ENCODE measurements at regions not wholly inside any gene's neighbourhood (a gene's known extent, or its start where the extent isn't known, plus 50 kb on each side); places are given as distances from the start of the nearest gene placed in this dataset.

DNA sequence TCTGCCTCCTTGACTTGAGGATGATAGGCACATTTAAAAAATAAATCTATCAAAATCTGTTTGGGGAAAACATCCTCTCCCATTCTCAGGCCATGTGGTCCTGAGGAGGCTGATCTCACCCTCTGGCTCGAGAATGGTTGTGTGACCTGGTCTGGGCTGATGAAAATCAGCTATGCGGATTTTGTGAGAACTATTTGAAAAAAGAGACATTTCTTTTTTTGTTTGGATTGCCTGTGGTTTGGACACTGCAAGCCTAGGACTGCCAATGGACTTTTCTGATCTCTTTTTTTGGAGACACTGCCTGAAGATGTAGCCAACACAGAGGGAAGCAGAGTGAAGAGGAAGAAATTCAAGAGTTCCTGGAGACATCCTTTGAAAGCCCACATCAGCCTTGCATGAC, 145.9 kb downstream of the HS3ST3B1 start:
- Histone ChIP-seq H3K9me3 (ENCODE audit: insufficient read depth, low read length) (no peaks in the 10 kb centered on the region), H3K4me2 (ENCODE audit: low read length) (no peak overlapping the region), H3K4me1 (ENCODE audit: low read length) (no peaks in the 10 kb centered on the region), H3K79me2 (ENCODE audit: low read length) (no peaks in the 10 kb centered on the region), H4K20me1 (ENCODE audit: insufficient read depth, low read length) (no peaks in the 10 kb centered on the region), H3K4me3 (ENCODE audit: low read length) (no peak overlapping the region), H3K27me3 (ENCODE audit: low read depth, low read length) (no peaks in the 10 kb centered on the region), H3K27ac (ENCODE audit: low read length) (no peak overlapping the region), H3K36me3 (replicated peaks; ENCODE audit: low read depth, low read length) (no peaks in the 10 kb centered on the region), H2AFZ (ENCODE audit: low read depth, low read length) (no peak overlapping the region), H3K9ac (ENCODE audit: low read length) (no peak overlapping the region)
- TF ChIP-seq EZH2phosphoT487 (IDR thresholded peaks at IDR 0.05; ENCODE audit: low read depth) (no peak), CTCF (IDR thresholded peaks at IDR 0.05; ENCODE audit: low read depth, low read length) (no peak)

DNA sequence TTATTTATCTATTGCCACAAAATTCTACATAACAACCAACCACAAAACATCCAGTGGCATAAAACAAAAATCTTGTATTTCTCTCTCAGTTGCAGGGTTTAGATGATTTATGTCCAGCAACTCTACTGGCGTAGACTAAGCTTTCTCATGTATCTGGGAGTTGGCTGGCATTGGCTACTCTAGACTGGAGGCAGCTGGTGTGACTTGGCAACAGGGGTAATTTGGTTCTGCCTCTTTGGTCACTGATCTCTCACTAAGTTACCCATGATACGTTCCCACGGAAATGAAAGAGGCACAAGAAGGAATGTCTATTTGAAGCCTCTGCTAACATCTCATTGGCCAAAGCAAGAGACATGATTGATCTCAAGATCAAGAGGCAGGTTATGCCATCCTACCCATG, 144.0 kb downstream of the HS3ST3B1 start:
- Histone ChIP-seq H3K4me1 (ENCODE audit: low read length) (no peaks in the 10 kb centered on the region), H3K4me3 (ENCODE audit: low read length) (no peak overlapping the region), H3K27ac (ENCODE audit: low read length) (no peak overlapping the region), H3K9me3 (ENCODE audit: insufficient read depth, low read length) (no peaks in the 10 kb centered on the region), H2AFZ (ENCODE audit: low read depth, low read length) (no peak overlapping the region), H4K20me1 (ENCODE audit: insufficient read depth, low read length) (no peaks in the 10 kb centered on the region), H3K27me3 (ENCODE audit: low read depth, low read length) (no peaks in the 10 kb centered on the region), H3K4me2 (ENCODE audit: low read length) (no peak overlapping the region), H3K36me3 (replicated peaks; ENCODE audit: low read depth, low read length) (no peaks in the 10 kb centered on the region), H3K79me2 (ENCODE audit: low read length) (no peaks in the 10 kb centered on the region), H3K9ac (ENCODE audit: low read length) (no peak overlapping the region)
- TF ChIP-seq EZH2phosphoT487 (IDR thresholded peaks at IDR 0.05; ENCODE audit: low read depth) (no peak), CTCF (IDR thresholded peaks at IDR 0.05; ENCODE audit: low read depth, low read length) (no peak)

DNA sequence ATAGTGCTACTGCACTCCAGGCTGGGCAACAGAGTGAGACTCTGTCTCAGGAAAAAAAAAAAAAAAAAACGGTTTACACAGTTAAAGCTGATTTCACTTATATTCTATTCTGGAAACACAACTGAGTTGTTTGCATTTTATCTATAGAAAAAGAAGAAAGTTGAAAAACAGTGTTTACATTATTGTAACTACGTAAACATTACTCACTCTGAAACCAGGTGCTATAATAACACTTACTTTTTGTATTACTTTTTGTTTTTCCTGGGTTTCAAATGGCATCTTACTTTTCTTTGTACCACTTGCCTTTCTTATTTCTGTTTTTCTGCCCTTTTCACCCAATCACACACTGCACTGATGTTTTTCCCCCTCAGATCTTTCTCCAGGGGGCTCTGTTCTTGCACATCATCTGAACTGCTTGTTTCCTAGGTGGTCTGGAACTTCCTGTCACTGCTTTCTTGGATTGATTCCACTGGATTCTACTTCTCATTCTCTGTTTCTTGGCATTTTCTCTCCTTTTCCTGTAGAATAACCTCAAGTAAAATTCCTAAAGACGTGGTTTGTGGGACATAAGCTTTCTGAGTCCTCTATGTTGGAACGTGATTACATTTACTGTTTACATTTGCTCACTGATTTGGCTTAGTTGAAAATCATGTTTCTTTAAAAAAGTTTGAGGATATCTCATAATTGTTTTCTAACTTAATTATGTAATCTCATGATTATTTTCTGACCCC, 142.1 kb downstream of the HS3ST3B1 start:
- Histone ChIP-seq H3K79me2 (ENCODE audit: low read length) (no peaks in the 10 kb centered on the region), H2AFZ (ENCODE audit: low read depth, low read length) (no peak overlapping the region), H3K36me3 (replicated peaks; ENCODE audit: low read depth, low read length) (no peaks in the 10 kb centered on the region), H3K9me3 (ENCODE audit: insufficient read depth, low read length) (no peaks in the 10 kb centered on the region), H3K4me3 (ENCODE audit: low read length) (no peak overlapping the region), H4K20me1 (ENCODE audit: insufficient read depth, low read length) (no peaks in the 10 kb centered on the region), H3K4me2 (ENCODE audit: low read length) (no peak overlapping the region), H3K9ac (ENCODE audit: low read length) (no peak overlapping the region), H3K27ac (ENCODE audit: low read length) (no peak overlapping the region), H3K4me1 (ENCODE audit: low read length) (no peaks in the 10 kb centered on the region), H3K27me3 (ENCODE audit: low read depth, low read length) (no peaks in the 10 kb centered on the region)
- no peak for TF ChIP-seq EZH2phosphoT487 (IDR thresholded peaks at IDR 0.05; ENCODE audit: low read depth)
- TF ChIP-seq CTCF (IDR thresholded peaks at IDR 0.05; ENCODE audit: low read depth, low read length) = no peak

DNA sequence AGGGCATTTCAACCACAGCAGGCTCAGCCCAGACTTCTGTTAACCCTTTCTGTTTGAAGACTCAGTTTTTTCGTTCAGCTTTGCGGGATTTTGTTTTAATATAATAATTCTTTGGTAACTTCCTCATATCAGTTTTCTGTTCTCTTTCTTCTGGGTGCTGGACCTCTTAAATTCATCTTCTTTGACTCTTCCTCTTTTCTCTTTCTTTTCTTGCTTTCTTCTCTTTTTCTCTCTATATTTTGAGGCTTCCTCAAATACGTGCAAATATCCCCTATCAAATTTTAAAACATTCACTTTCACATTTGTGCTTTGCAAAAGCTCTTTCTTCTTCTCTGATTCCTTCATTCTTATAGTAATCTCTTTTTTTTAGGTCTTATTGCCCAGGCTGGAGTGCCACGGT, 136.3 kb downstream of the HS3ST3B1 start:
- TF ChIP-seq CTCF (IDR thresholded peaks at IDR 0.05; ENCODE audit: low read depth, low read length) (no peak), EZH2phosphoT487 (IDR thresholded peaks at IDR 0.05; ENCODE audit: low read depth) (no peak)
- H3K4me1 ChIP-seq (ENCODE audit: low read length) = no peaks in the 10 kb centered on the region
- H3K9me3 ChIP-seq (ENCODE audit: insufficient read depth, low read length) = no peaks in the 10 kb centered on the region
- H3K4me3 ChIP-seq (ENCODE audit: low read length) = no peak overlapping the region
- no peaks in the 10 kb centered on the region for H3K36me3 ChIP-seq (replicated peaks; ENCODE audit: low read depth, low read length)
- H3K79me2 ChIP-seq (ENCODE audit: low read length) = no peaks in the 10 kb centered on the region
- no peak overlapping the region for H3K27ac ChIP-seq (ENCODE audit: low read length)
- H3K9ac ChIP-seq (ENCODE audit: low read length) = no peak overlapping the region
- no peaks in the 10 kb centered on the region for H4K20me1 ChIP-seq (ENCODE audit: insufficient read depth, low read length)
- H3K27me3 ChIP-seq (ENCODE audit: low read depth, low read length) = no peaks in the 10 kb centered on the region
- no peak overlapping the region for H2AFZ ChIP-seq (ENCODE audit: low read depth, low read length)
- no peak overlapping the region for H3K4me2 ChIP-seq (ENCODE audit: low read length)
